ENCODE measurements at regions not wholly inside any gene's neighbourhood (a gene's known extent, or its start where the extent isn't known, plus 50 kb on each side); places are given as distances from the start of the nearest gene placed in this dataset.
"Not testable (repeated sequence)": the region's sequence is repeated elsewhere in the genome, so short reads cannot be mapped to it uniquely, and the experiment has no call there.

DNA sequence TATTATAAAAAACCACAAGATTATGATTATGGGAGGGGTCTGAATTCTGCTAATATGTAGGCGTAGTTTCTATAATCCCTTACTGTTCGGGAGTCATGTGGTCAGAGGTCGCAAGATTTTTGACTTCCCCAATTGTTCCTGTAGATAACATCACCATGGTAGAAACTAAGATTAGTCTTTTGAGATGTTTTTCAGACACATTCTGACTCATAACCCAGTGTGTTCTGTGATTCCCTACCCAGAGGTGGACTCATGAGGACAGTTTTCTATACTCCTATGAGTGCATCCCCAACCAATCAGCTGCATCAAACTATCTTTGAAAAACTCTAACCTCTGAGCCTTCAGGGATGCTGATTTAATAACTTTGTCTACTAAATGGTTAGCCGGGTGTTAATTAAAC, 175.5 kb downstream of the RFPL4B start:
- no peak for DNase-seq

DNA sequence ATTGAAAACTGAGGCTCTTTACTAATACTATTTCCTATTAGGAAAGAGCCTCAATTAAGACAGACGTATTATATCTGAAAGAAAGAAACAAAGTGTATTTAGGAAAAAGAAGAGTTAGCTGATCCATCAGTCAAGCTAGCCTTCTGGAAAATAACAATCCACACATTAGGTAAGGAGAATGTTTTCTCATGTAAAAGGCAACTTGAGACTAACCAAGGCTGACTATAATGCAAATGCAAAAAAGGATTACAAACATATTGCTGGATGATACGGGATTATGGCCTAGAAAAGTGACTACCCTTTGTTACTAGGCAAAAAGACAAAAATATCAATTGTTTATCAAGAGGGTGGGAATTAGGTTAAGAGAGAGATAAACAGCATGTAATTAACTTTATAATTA, 176.9 kb downstream of the RFPL4B start:
- no peak for DNase-seq

DNA sequence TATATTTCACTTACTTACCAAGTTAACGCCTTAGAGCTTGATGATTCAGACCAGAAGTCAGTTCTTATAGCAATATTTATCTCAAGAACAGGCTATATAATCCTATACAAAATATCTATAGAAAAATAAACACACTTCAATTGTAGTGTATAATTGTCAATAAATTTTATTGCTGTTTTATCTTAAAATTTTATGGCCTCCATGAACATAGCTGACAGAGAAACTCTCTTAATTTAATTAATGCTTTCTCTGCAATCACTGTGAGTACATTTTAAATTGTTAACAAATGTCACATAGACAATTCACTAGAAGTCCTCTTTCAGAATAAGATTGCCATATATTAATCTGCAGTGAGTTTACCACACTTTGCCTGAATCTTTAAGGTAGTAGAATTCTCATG, 178.6 kb downstream of the RFPL4B start:
- no peak for DNase-seq

DNA sequence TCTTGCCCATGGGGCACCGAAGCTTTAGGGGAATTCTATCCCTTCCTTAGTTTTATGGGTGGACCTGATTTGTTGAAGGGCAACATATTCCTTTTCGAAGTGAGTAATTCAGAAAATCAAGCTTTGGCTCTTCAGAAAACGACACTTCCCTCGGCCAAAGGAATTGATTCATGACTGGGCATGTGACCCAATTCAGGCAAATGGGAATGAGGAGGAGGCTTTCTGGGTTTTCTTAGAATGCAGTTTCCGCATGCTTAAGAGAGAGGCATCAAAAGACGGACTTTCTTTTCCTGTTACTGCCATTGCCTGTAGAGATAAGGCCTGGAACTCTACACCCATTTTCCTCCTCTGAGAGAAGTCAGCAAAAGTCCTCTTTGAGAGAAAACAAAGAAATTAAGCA, 179.5 kb downstream of the RFPL4B start:
- no peak for DNase-seq

DNA sequence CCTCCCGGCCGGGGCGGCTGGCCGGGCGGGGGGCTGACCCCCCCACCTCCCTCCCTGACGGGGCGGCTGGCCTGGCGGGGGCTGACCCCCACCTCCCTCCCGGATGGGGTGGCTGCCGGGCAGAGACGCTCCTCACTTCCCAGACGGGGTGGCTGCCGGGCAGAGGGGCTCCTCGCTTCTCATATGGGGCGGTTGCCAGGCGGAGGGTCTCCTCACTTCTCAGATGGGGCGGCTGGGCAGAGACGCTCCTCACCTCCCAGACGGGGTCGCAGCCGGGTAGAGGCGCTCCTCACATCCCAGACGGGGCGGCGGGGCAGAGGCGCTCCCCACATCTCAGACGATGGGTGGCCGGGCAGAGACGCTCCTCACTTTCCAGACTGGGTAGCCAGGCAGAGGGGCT, 181.2 kb downstream of the RFPL4B start:
- not testable (repeated sequence) for DNase-seq

DNA sequence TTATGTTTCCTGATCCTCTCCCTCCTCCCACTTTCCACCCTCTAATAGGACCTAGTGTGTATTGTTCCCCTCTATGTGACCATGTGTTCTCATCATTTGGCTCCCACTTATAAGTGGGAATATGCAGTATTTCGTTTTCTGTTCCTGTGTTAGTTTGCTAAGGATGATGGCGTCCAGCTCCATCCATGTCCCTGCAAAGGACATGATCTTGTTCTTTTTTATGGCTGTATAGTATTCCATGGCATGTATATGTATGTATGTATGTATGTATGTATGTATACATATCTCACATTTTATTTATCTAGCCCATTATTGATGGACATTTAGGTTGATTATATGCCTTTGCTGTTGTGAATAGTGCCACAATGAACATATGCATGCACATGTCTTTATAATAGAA, 188.7 kb downstream of the RFPL4B start:
- no peak for DNase-seq

DNA sequence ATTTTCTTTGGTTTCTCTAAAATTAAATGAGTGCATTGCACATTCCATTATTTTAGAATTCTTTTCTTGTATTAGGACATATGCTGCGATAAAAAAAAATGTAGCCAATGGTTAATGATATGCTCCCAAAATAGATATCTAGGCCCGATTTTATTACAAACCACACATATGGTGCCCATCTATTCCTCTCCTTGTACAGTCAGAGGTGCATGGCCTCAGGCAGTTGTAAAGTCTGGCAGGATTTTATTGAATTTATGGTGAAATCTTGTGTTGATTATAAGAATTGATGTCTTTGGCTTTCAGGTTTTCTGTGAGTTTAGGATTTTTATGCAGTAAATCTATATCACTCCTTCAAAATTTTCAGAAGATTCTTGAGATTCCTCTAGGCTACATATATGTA, 192.2 kb downstream of the RFPL4B start:
- no peak for DNase-seq

DNA sequence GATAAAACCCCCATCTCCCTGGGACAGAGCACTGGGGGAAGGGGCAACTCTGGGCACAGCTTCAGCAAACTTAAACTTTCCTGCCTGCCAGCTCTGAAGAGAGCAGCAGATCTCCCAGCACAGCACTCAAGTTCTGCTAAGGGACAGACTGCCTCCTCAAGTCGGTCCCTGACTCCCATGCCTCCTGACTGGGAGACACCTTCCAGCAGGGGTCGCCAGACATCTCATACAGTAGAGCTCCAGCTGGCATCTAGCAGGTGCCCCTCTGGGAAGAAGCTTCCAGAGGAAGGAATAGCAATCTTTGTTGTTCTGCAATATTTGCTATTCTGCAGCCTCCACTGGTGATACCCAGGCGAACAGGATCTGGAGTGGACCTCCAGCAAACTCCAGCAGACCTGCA, 194.7 kb downstream of the RFPL4B start:
- not testable (repeated sequence) for DNase-seq

DNA sequence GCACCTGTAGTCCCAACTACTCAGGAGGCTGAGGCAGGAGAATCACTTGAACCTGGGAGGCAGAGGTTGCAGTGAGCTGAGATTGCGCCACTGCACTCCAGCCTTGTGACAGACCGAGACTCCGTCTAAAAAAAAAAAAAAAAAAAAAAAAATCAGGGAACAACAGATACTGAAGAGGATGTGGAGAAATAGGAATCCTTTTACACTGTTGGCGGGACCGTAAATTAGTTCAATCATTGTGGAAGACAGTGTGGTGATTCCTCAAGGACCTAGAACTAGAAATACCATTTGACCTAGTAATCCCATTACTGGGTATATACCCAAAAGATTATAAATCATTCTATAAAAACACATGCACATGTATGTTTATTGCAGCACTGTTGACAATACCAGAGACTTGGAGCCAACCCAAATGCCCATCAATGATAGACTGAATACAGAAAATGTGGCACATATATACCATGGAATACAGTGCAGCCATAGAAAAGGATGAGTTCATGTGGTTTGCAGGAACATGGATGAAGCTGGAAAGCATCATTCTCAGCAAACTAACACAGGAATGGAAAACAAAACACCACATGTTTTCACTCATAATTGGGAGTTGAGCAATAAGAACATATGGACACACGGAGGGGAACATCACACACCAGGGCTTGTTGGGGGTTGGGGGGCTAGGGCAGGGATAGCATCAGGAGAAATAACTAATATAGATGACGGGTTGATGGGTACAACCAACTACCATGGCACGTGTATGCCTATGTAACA, 200.4 kb downstream of the RFPL4B start:
- DNase-seq, result not testable (repeated sequence)

DNA sequence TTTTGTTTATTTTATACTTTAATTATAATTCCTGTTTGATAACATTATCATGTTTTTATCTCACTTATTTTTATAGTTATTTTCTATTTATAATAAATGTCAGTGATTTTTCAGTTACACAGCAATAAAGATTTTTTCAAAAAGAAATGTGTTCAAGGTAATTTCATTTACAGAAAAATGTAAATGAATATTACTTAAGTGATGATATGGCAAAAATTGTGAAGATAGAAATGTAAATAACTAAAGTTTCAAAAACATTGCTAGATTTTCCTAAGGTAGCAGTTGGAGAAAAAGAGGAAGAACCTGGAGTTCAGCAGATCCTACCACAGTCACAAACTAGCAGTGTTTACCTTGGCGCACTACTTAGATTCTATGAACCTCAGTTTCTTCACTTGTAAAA, 202.6 kb downstream of the RFPL4B start:
- no peak for DNase-seq

DNA sequence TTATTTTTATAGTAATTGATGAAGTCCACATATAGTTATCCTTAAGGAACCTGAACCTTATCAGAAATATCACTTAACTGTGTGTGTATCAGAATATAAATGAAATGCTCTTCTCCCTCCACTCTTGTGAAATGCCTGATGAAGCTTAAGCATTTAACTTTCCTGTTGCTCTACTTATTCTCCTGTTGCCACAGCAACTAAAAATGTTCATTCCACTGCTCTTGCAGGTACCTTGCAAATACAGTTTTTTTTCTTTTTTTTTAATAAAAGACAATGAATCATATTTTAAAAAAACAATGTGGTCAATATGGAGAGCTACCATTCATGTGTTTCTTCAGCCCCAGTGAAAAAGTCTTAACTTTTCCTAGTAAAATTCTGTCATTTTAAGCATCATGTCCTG, 210.3 kb downstream of the RFPL4B start:
- DNase-seq, result no peak

DNA sequence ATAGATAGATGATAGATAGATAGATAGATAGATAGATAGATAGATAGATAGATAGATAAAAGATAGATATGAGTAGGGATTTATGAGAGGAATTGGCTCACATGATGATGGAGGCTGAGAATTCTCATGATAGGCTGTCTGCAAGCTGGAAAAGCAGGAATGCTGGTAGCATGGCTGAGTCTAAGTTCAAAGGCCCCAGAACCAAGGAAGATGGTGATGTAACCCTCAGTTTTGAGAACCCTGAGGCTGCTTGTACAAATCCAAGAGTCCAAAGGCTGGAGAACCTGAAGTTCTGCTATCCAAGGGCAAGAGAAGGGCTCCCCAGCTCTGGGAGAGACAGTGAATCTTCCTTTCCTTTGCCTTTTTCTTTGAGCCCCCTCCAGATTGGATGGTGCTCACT, 210.8 kb downstream of the RFPL4B start:
- DNase-seq, result no peak

DNA sequence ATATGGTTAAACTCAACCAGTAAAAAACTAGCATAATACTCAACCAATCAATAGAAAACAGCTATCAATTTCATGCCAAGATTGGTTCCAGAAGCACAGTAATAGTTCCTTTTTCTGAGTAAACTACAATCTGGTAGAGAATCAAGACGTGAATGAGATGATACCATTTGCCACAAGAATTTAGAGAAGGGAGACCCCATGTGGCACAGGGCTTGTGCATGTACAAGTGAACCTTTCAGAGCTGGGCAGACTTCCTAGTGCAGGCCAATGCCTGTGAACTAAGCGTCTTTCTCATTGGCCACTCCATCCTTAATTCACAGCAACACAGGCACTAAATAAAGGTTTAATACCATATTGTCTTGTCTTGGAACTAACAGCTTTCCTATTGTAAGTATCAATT, 213.5 kb downstream of the RFPL4B start:
- DNase-seq, result no peak

DNA sequence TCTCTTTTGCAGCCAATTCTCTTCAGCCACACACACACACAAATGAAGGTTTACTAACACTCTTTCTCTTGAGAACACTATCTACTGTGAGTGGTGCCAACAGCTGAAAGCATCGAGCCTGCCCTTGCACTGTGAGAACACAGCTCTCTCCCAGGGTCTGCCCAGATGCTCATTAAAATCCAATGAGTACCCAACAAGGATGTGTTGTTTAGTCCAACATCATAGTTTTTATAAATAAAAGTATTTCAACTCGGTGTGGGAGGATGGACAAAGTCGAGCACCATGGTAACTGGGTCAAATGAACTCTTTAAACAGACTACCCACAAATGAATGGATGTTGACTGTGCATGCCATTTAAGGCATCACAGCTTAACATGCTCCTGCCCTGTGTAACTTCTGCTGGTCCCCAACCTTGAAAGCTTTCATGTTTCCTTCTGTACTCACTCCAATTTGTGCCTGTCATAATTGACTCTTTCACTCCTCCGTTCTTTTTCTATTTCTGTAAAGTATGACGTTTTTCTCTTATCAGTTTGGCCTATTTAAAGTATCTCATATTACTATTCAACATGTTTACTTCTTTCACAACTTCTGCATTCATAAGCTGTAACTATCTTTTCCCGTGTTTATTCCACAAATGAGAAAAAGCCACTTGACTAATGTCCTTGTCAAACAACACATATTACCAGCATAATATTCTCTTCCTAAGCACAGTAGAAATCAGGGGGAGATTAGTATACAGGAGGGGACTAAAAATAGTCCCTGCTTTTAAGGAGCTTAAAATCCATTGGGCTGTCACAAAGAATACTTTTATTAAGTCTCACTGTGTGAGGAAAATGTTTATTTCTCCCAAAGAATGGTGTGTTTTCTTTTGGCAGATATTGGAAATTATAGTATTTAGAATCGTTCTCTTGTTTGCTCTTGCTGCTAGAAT, 215.4 kb downstream of the RFPL4B start:
- DNase-seq, result no peak

DNA sequence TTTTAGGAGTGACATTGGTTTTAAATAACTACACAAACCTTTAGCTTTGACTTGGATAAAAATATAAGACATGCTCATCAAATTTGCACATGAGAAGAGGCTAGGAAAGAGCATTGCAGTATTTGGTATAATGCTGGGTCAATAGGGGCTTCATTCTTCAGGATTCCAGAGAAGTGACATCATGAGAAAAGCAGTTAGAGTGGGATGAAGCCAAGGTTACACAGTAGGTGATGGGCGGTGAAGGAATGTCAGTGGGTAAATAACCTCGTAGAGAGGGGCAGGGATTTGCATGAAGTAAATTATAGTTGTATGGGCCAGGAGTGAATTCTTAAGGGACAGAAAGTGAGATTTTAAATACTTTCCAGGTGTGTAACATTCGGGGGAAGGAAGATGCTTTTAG, 216.2 kb downstream of the RFPL4B start:
- no peak for DNase-seq

DNA sequence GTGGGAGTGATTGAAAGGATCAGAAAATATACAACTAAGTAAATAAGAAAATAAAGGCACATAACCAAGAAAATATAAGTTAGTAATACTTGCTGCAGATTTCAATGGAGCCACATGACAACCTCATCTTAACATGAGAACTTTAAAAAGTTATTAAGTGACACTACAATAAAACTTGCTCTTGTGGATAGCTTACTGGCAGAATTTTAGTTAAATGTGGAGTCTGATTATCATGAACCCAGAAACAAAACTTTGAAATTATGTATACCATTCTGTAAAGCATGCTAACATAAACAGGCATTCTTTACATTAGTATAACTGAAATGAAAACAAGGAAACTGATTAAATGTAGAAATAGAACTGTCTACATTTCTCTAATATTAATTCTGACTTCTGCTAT, 220.9 kb downstream of the RFPL4B start:
- DNase-seq, result no peak

DNA sequence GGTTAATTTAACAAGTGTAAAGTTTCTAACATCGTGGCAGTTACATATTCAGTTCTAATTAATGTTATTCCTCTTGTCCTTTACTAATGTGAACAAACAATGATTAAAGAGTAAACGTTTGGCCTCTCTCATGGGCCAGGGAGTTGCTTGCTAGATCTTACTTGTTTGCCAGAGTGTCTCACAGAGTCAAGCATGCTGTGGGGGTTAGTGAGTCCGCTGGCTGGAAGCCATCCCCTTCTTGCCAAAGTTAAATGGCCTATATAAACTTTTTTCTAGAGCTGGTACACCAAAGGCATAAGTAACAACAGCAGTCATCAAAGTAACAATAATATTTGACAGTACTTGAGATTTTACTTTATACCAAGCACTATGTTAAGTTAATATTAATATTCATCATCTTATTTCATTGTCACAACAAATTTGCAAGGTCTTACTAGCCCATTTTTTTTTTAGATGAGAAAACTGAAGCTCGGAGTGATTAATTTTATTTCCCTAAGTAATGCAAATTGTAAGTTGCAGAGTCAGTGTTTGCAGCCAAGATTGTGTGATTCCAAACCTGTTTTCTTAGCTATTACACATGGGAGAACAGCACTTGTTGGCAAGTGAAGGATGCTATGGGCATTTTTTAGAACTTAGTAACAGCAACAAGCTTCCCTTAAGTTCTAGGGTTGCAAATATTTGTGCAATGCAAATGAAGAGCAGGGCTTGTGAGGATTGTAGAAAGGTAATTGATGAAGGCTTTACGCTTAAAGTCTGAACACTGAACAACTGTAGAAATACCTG, 224.5 kb downstream of the RFPL4B start:
- DNase-seq, result no peak

DNA sequence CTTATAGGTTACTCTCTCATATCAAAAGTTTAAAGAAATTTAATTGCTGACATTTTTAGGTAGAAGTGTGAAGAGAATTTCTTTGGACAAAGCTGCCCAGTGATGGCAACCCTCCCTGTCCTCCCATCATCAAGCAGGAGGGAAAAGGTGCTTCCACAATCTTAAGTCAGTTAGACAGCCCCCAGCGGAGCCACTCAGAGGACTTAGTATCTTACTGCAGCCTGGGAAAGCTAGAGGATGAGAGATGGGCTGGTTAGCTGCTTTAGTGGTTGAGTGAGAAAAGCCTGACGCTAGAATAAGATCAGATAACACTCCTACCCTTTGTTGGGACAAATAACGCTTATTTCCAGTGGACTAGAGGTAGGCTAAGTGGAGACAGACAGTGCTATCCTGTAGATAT, 227.1 kb downstream of the RFPL4B start:
- DNase-seq, result no peak

DNA sequence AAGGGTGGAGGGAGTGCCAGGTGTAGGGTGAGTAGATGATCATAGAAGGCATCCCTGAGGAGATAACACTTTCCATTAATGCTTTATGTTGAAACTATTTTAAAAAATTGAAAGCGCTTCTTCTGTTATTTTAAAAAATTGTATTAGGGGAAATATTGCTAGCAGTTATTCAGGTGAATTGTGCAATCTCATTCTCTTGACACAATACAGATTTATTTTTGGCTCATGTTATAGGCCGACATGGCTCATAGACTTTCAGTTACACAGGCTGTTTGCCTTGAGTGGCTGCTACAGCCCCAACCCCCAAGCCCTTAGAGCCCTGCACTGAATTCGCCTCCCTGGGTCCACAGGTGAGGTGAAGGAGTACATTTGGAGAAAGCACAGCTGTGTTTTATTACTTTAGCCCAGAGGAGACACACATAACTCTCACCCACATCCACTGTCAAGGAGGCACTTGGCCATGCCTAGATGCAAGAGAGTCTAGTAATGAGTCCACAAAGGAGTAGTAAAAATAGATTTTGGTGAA, 228.2 kb downstream of the RFPL4B start:
- no peak for DNase-seq

DNA sequence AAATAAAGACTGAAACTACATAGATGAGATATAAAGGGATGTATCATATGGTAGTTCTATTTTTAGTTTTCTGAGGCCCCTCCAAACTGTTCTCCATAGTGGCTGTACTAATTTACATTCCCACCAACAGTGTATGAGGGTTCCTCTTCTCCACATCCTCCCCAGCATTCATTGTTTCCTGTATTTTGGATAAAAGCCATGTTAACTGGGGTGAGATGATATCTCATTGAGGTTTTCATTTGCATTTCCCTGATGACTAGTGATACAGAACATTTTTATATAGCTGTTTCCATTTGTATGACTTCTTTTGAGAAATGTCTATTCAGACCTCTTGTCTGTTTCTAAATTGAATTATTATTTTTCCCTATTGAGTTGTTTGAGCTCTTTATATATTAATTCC, 229.3 kb downstream of the RFPL4B start:
- no peak for DNase-seq

DNA sequence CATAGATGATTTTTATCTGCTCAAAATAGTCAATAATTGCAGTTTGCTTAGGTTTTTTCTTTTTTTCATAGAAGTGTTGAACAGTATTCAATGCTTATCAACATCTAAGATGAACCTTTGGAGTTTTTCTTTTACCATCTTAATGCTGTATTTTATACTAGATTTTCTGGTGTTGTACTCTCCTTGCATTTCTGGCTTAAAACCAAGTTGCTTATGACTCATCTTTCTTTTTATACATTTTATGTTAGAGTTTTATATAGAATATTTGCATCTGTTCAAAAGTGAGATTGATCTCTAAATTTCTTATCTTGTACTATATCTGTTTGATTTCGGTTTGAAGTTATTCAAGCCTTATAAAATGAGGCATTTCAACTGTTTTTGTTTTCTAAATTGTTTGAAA, 232.5 kb downstream of the RFPL4B start:
- DNase-seq, result no peak

DNA sequence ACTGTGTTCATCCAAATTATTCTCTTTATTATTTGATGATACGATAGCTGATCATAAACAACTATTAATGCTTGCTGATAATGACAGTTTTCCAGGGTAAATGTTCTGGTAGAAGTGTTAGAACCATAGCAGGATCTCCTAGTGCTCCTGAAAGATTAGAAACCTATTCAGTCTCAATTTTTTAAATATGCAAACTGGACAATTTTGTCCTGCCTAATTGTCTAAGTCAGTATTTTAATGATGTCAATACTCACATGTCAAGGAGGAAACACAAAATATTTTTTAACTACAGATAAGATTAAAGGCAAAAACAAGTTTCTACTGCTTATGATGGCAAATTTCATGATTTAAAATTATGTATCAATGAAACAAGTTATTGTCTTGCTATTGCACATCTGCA, 233.9 kb downstream of the RFPL4B start:
- DNase-seq, result no peak

DNA sequence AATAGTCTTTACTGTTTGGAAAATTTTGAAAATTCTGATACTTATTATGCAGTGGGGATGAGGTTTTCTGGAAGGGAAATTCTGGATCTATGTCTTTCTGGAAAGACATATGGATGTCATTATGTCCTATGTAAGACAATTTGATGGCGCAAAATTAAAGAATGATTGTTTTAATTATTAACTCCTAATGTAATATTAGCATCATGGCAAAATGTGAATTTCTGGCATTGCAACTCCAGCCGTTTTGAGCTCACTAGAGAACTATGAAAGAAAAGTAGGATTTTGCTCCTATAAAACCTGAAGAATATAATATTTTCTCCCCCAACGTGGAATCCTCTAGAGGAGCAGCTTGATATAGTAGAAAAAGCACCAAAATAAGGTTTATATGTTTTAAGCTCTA, 243.2 kb downstream of the RFPL4B start:
- no peak for DNase-seq

Data from suppressor macrophage treated with lipopolysaccharide for 4 hours (primary cell).